IPS-NIHi7 (cell line): ENCODE measurements at regions not wholly inside any gene's neighbourhood (a gene's known extent, or its start where the extent isn't known, plus 50 kb on each side); places are given as distances from the start of the nearest gene placed in this dataset.

Source experiments
- DNase-seq: peaks from one replicate; pipeline ENCODE4 v3.0.0; 2012; ENCODE audit warnings: mixed read lengths; ENCODE audit errors: extremely low spot score

- no peak for DNase-seq
Measured at GRCh38 chr2:237035781-237036475, 49.8 kb upstream of the COPS8 start.
